ENCODE measurements at regions not wholly inside any gene's neighbourhood (a gene's known extent, or its start where the extent isn't known, plus 50 kb on each side); places are given as distances from the start of the nearest gene placed in this dataset.

- in situ Hi-C loops (cut with MboI) (no loop called here), intact Hi-C loops (cut with micrococcal nuclease; ENCODE audit: unreplicated experiment) (no loop called here)
- no peaks in the 10 kb centered on the region for H3K79me2 ChIP-seq (ENCODE audit: control insufficient read depth, insufficient read depth, low read length)
- BruUV-seq (replicated peaks): no TSS peak
- FAIRE-seq (no peak), DNase-seq (ENCODE audit: low read depth, low spot score) (no peak), ATAC-seq (no peak)
- no peak overlapping the region for H3K4me3 ChIP-seq
- H3K27ac ChIP-seq (ENCODE audit: control insufficient read depth, insufficient read depth): no peak overlapping the region
- H4K20me1 ChIP-seq (ENCODE audit: control insufficient read depth, insufficient read depth): no peaks in the 10 kb centered on the region
- H3K9ac ChIP-seq (ENCODE audit: control insufficient read depth, insufficient read depth, low read length): no peak overlapping the region
- H3K4me2 ChIP-seq (ENCODE audit: control insufficient read depth, insufficient read depth): no peak overlapping the region
- H3K36me3 ChIP-seq (ENCODE audit: control insufficient read depth in 2 of 2, insufficient read depth in 2 of 2, low read length in 1 of 2): no peaks in the 10 kb centered on the region
- CTCF ChIA-PET: interaction anchor here (1.3 kb wide), 1 partner anchor 14 kb away, joined by 3 read pairs; no protein-coding TSS in a partner anchor
- no peak overlapping the region for H2AFZ ChIP-seq (ENCODE audit: control insufficient read depth, low read depth, low read length)
- SMC1A ChIA-PET (ENCODE audit: uncharacterized antibody, unreplicated experiment): interaction anchor here (1.3 kb wide), 1 partner anchor 8 kb away, joined by 3 read pairs; no protein-coding TSS in a partner anchor
- RAD21 ChIA-PET (ENCODE audit: unreplicated experiment): no interaction called here
- H3K9me3 ChIP-seq (replicated peaks; ENCODE audit: control insufficient read depth, insufficient read depth, low read length): no peaks in the 10 kb centered on the region
- no peaks in the 10 kb centered on the region for H3K4me1 ChIP-seq (ENCODE audit: control insufficient read depth, insufficient read depth, low read length)
- POLR2A ChIA-PET: no interaction called here
- no peaks in the 10 kb centered on the region for H3K27me3 ChIP-seq (replicated peaks in 1 of 2; ENCODE audit: control insufficient read depth in 2 of 2, insufficient read depth in 2 of 2, low read length in 1 of 2)
- TF ChIP-seq PML (IDR thresholded peaks at IDR 0.05; ENCODE audit: low read length): no peak
- TF ChIP-seq BACH1 (IDR thresholded peaks at IDR 0.05; ENCODE audit: borderline replicate concordance): no peak
- no peak for TF ChIP-seq ATF3 (IDR thresholded peaks at IDR 0.05; ENCODE audit: borderline replicate concordance, extremely low read depth, low read depth, low read length)
- no peak for TF ChIP-seq TBL1XR1 (IDR thresholded peaks at IDR 0.05; ENCODE audit: low read depth, low read length)
- TF ChIP-seq ETV6 (conservative IDR thresholded peaks at IDR 0.05 in 1 of 2, IDR thresholded peaks at IDR 0.05 in 1 of 2; ENCODE audit: borderline replicate concordance in 1 of 2, low read depth in 1 of 2): no peak
- TF ChIP-seq ZNF687 (IDR thresholded peaks at IDR 0.05): no peak
- no peak for TF ChIP-seq ZNF274 (IDR thresholded peaks at IDR 0.05; ENCODE audit: insufficient read depth, insufficient read length)
- TF ChIP-seq USF1 (IDR thresholded peaks at IDR 0.05; ENCODE audit: borderline replicate concordance, extremely low read length, insufficient read depth, low read depth, low read length): no peak
- TF ChIP-seq HDAC6 (IDR thresholded peaks at IDR 0.05; ENCODE audit: unreplicated experiment): no peak
- TF ChIP-seq NR2C2 (IDR thresholded peaks at IDR 0.05; ENCODE audit: borderline replicate concordance, control insufficient read depth, insufficient read length, low read depth): no peak
- TF ChIP-seq SREBF2 (IDR thresholded peaks at IDR 0.05; ENCODE audit: low read length): no peak
- no peak for TF ChIP-seq RFX5 (IDR thresholded peaks at IDR 0.05; ENCODE audit: low read depth, low read length)
- no peak for TF ChIP-seq SUZ12 (IDR thresholded peaks at IDR 0.05; ENCODE audit: unreplicated experiment)
- 0% methylated on average over 1 of the region's 1 CpG for WGBS (ENCODE audit: insufficient coverage, insufficient replicate concordance, low lambda C conversion rate, missing lambda C conversion rate)
These were observed 1470.8 kb upstream of the TENM4 start for GRCh38 chr11:80911666-80912065.
